ENCODE measurements at regions not wholly inside any gene's neighbourhood (a gene's known extent, or its start where the extent isn't known, plus 50 kb on each side); places are given as distances from the start of the nearest gene placed in this dataset.

GRCh38 chr9:1857808-1858207 is 157.3 kb upstream of the SMARCA2 start:
- Histone ChIP-seq H3K27me3 (ENCODE audit: control insufficient read depth, insufficient read depth, low read length) (no peaks in the 10 kb centered on the region), H3K4me2 (ENCODE audit: low read length) (no peak overlapping the region), H3K4me1 (ENCODE audit: control insufficient read depth, insufficient read depth, low read length) (no peaks in the 10 kb centered on the region), H3K4me3 (ENCODE audit: low read length) (no peak overlapping the region), H3K9ac (ENCODE audit: low read depth, low read length) (no peak overlapping the region), H3K36me3 (ENCODE audit: insufficient read depth, low read length) (no peaks in the 10 kb centered on the region), H3K9me3 (replicated peaks; ENCODE audit: low read length) (no peaks in the 10 kb centered on the region)

- no peak overlapping the region for H3K9ac ChIP-seq (ENCODE audit: low read depth, low read length)
- no peaks in the 10 kb centered on the region for H3K4me1 ChIP-seq (ENCODE audit: control insufficient read depth, insufficient read depth, low read length)
- no peaks in the 10 kb centered on the region for H3K9me3 ChIP-seq (replicated peaks; ENCODE audit: low read length)
- no peak overlapping the region for H3K4me2 ChIP-seq (ENCODE audit: low read length)
- no peak overlapping the region for H3K4me3 ChIP-seq (ENCODE audit: low read length)
- no peaks in the 10 kb centered on the region for H3K36me3 ChIP-seq (ENCODE audit: insufficient read depth, low read length)
- peaks cover 5% of the 10 kb centered on the region for H3K27me3 ChIP-seq (ENCODE audit: control insufficient read depth, insufficient read depth, low read length)
These were observed 145.3 kb upstream of the SMARCA2 start for GRCh38 chr9:1869843-1870242.

- no peak overlapping the region for H3K4me3 ChIP-seq (ENCODE audit: low read length)
- H3K4me1 ChIP-seq (ENCODE audit: control insufficient read depth, insufficient read depth, low read length) = no peaks in the 10 kb centered on the region
- no peak overlapping the region for H3K4me2 ChIP-seq (ENCODE audit: low read length)
- H3K9me3 ChIP-seq (replicated peaks; ENCODE audit: low read length) = no peaks in the 10 kb centered on the region
- no peaks in the 10 kb centered on the region for H3K36me3 ChIP-seq (ENCODE audit: insufficient read depth, low read length)
- H3K27me3 ChIP-seq (ENCODE audit: control insufficient read depth, insufficient read depth, low read length) = peaks cover 5% of the 10 kb centered on the region
- H3K9ac ChIP-seq (ENCODE audit: low read depth, low read length) = no peak overlapping the region
These were observed 144.2 kb upstream of the SMARCA2 start for GRCh38 chr9:1870915-1871314.

GRCh38 chr9:1871626-1872419 is 143.3 kb upstream of the SMARCA2 start:
- H3K4me2 ChIP-seq (ENCODE audit: low read length) = no peak overlapping the region
- no peak overlapping the region for H3K9ac ChIP-seq (ENCODE audit: low read depth, low read length)

GRCh38 chr9:1875251-1875851 is 139.8 kb upstream of the SMARCA2 start:
- no peak overlapping the region for H3K4me3 ChIP-seq (ENCODE audit: low read length)
- no peak overlapping the region for H3K4me2 ChIP-seq (ENCODE audit: low read length)
- H3K9ac ChIP-seq (ENCODE audit: low read depth, low read length) = no peak overlapping the region
- H3K27me3 ChIP-seq (ENCODE audit: control insufficient read depth, insufficient read depth, low read length) = peaks cover 2% of the 10 kb centered on the region
- H3K36me3 ChIP-seq (ENCODE audit: insufficient read depth, low read length) = no peaks in the 10 kb centered on the region
- no peaks in the 10 kb centered on the region for H3K4me1 ChIP-seq (ENCODE audit: control insufficient read depth, insufficient read depth, low read length)
- no peaks in the 10 kb centered on the region for H3K9me3 ChIP-seq (replicated peaks; ENCODE audit: low read length)

More at GRCh38 chr9:1871626-1872419, 143.3 kb upstream of the SMARCA2 start:
- no peak overlapping the region for H3K4me3 ChIP-seq (ENCODE audit: low read length)
- H3K4me1 ChIP-seq (ENCODE audit: control insufficient read depth, insufficient read depth, low read length) = no peaks in the 10 kb centered on the region
- H3K9me3 ChIP-seq (replicated peaks; ENCODE audit: low read length) = no peaks in the 10 kb centered on the region
- H3K36me3 ChIP-seq (ENCODE audit: insufficient read depth, low read length) = no peaks in the 10 kb centered on the region
- H3K27me3 ChIP-seq (ENCODE audit: control insufficient read depth, insufficient read depth, low read length) = peaks cover 5% of the 10 kb centered on the region

GRCh38 chr9:1875921-1876448 is 139.2 kb upstream of the SMARCA2 start:
- no peak overlapping the region for H3K4me2 ChIP-seq (ENCODE audit: low read length)
- H3K4me3 ChIP-seq (ENCODE audit: low read length) = no peak overlapping the region
- H3K27me3 ChIP-seq (ENCODE audit: control insufficient read depth, insufficient read depth, low read length) = peaks cover 2% of the 10 kb centered on the region
- H3K36me3 ChIP-seq (ENCODE audit: insufficient read depth, low read length) = no peaks in the 10 kb centered on the region
- H3K9ac ChIP-seq (ENCODE audit: low read depth, low read length) = no peak overlapping the region
- H3K9me3 ChIP-seq (replicated peaks; ENCODE audit: low read length) = no peaks in the 10 kb centered on the region
- no peaks in the 10 kb centered on the region for H3K4me1 ChIP-seq (ENCODE audit: control insufficient read depth, insufficient read depth, low read length)

- H3K9me3 ChIP-seq (replicated peaks; ENCODE audit: low read length) = no peaks in the 10 kb centered on the region
- H3K4me1 ChIP-seq (ENCODE audit: control insufficient read depth, insufficient read depth, low read length) = no peaks in the 10 kb centered on the region
- no peak overlapping the region for H3K9ac ChIP-seq (ENCODE audit: low read depth, low read length)
- no peaks in the 10 kb centered on the region for H3K36me3 ChIP-seq (ENCODE audit: insufficient read depth, low read length)
- H3K4me2 ChIP-seq (ENCODE audit: low read length) = no peak overlapping the region
- H3K4me3 ChIP-seq (ENCODE audit: low read length) = no peak overlapping the region
- peaks cover 2% of the 10 kb centered on the region for H3K27me3 ChIP-seq (ENCODE audit: control insufficient read depth, insufficient read depth, low read length)
These were observed 138.2 kb upstream of the SMARCA2 start for GRCh38 chr9:1876891-1877496.

- Histone ChIP-seq H3K4me3 (ENCODE audit: low read length) (no peak overlapping the region), H3K27me3 (ENCODE audit: control insufficient read depth, insufficient read depth, low read length) (peaks cover 2% of the 10 kb centered on the region), H3K36me3 (ENCODE audit: insufficient read depth, low read length) (no peaks in the 10 kb centered on the region), H3K4me2 (ENCODE audit: low read length) (no peak overlapping the region), H3K9me3 (replicated peaks; ENCODE audit: low read length) (no peaks in the 10 kb centered on the region), H3K9ac (ENCODE audit: low read depth, low read length) (no peak overlapping the region), H3K4me1 (ENCODE audit: control insufficient read depth, insufficient read depth, low read length) (no peaks in the 10 kb centered on the region)
These were observed 137.2 kb upstream of the SMARCA2 start for GRCh38 chr9:1877951-1878350.

GRCh38 chr9:1878811-1879210 is 136.3 kb upstream of the SMARCA2 start:
- Histone ChIP-seq H3K9ac (ENCODE audit: low read depth, low read length) (no peak overlapping the region), H3K9me3 (replicated peaks; ENCODE audit: low read length) (no peaks in the 10 kb centered on the region), H3K4me2 (ENCODE audit: low read length) (no peak overlapping the region), H3K27me3 (ENCODE audit: control insufficient read depth, insufficient read depth, low read length) (no peaks in the 10 kb centered on the region), H3K4me3 (ENCODE audit: low read length) (no peak overlapping the region), H3K36me3 (ENCODE audit: insufficient read depth, low read length) (no peaks in the 10 kb centered on the region), H3K4me1 (ENCODE audit: control insufficient read depth, insufficient read depth, low read length) (no peaks in the 10 kb centered on the region)

- no peaks in the 10 kb centered on the region for H3K9me3 ChIP-seq (replicated peaks; ENCODE audit: low read length)
- H3K36me3 ChIP-seq (ENCODE audit: insufficient read depth, low read length) = no peaks in the 10 kb centered on the region
- H3K27me3 ChIP-seq (ENCODE audit: control insufficient read depth, insufficient read depth, low read length) = no peaks in the 10 kb centered on the region
- no peak overlapping the region for H3K9ac ChIP-seq (ENCODE audit: low read depth, low read length)
- H3K4me2 ChIP-seq (ENCODE audit: low read length) = no peak overlapping the region
- H3K4me3 ChIP-seq (ENCODE audit: low read length) = no peak overlapping the region
- H3K4me1 ChIP-seq (ENCODE audit: control insufficient read depth, insufficient read depth, low read length) = no peaks in the 10 kb centered on the region
These were observed 135.6 kb upstream of the SMARCA2 start for GRCh38 chr9:1879501-1879900.

GRCh38 chr9:1880038-1880565 is 135.0 kb upstream of the SMARCA2 start:
- Histone ChIP-seq H3K9me3 (replicated peaks; ENCODE audit: low read length) (no peaks in the 10 kb centered on the region), H3K4me2 (ENCODE audit: low read length) (no peak overlapping the region), H3K9ac (ENCODE audit: low read depth, low read length) (no peak overlapping the region), H3K4me3 (ENCODE audit: low read length) (no peak overlapping the region), H3K4me1 (ENCODE audit: control insufficient read depth, insufficient read depth, low read length) (no peaks in the 10 kb centered on the region), H3K36me3 (ENCODE audit: insufficient read depth, low read length) (no peaks in the 10 kb centered on the region), H3K27me3 (ENCODE audit: control insufficient read depth, insufficient read depth, low read length) (no peaks in the 10 kb centered on the region)
